ENCODE measurements at regions not wholly inside any gene's neighbourhood (a gene's known extent, or its start where the extent isn't known, plus 50 kb on each side); places are given as distances from the start of the nearest gene placed in this dataset.

GRCh38 chr13:65505941-65506340 is 1724.2 kb downstream of the PCDH9 start:
- TF ChIP-seq EZH2 (optimal IDR thresholded peaks at IDR 0.05; ENCODE audit: low read depth, low read length) (no peak), CTCF (IDR thresholded peaks at IDR 0.05; ENCODE audit: low read length) (no peak), EZH2phosphoT487 (IDR thresholded peaks at IDR 0.05; ENCODE audit: low read length) (no peak)

Measured in MM.1S (cell line).